A549 (cell line): ENCODE measurements at regions not wholly inside any gene's neighbourhood (a gene's known extent, or its start where the extent isn't known, plus 50 kb on each side); places are given as distances from the start of the nearest gene placed in this dataset.

Experiments used
- ATAC-seq, 2 experiments: fragments of 200-7000 bp in 1 of 2; fragments of >200 bp in 1 of 2; cut with Nextera tagmentation in 1 of 2; cut with Tn5 transposase in 1 of 2; 3 replicates each; pipeline versions ENCODE4 v1.8.0 to v1.9.1; 2018 to 2020; ENCODE audit warnings: mild to moderate bottlenecking in 1 of 2, moderate library complexity in 1 of 2
- CTCF ChIA-PET: fragments of 300-600 bp; sonication (Branson Sonifier 250); formaldehyde crosslinking; extraction: SDS; loops from one replicate; lab custom pipeline; 2021; ENCODE audit warnings: antibody characterized with exemption, inconsistent platforms; lab: Yijun Ruan, JAX
- POLR2A ChIA-PET: fragments of 350-600 bp; formaldehyde crosslinking; extraction: SDS; loops from one replicate; lab custom pipeline; 2021; ENCODE audit warnings: antibody characterized with exemption, inconsistent platforms; lab: Yijun Ruan, JAX
- DNase-seq, 2 experiments: peaks; one replicate each; pipeline versions ENCODE4 v3.0.0 to v3.0.0-alpha.2; 2011 to 2016; ENCODE audit warnings: low read depth in 1 of 2, low spot score in 1 of 2
- FAIRE-seq: peaks from 2 replicates; lab custom pipeline; 2011; peaks lifted over from hg19 to GRCh38; lab: Jason Lieb, UNC
- H3K27ac ChIP-seq, 2 experiments: fragments of >200 bp; sonication (Bioruptor Twin); formaldehyde crosslinking; 3 replicates each; pipeline ENCODE4 v1.5.1; 2016 to 2017
- H3K4me1 ChIP-seq: fragments of >200 bp; sonication (Bioruptor Twin); formaldehyde crosslinking; 3 replicates; pipeline ENCODE4 v1.6.1; 2016
- H3K4me2 ChIP-seq: fragments of >200 bp; sonication (Bioruptor Twin); formaldehyde crosslinking; 3 replicates; pipeline ENCODE4 v1.6.1; 2016
- H3K4me3 ChIP-seq: fragments of >200 bp; sonication (Bioruptor Twin); formaldehyde crosslinking; 3 replicates; pipeline ENCODE4 v1.5.1; 2016
- H3K9me3 ChIP-seq: fragments of >200 bp; sonication (Bioruptor Twin); formaldehyde crosslinking; 3 replicates; pipeline ENCODE4 v1.6.1; 2016
- CHD4 ChIP-seq: fragments of 200-600 bp; sonication (generic); IDR thresholded peaks from 2 replicates; pipeline ENCODE4 v1.6.1; 2016; ENCODE audit warnings: antibody characterized with exemption, mild to moderate bottlenecking, borderline replicate concordance
- ESRRA ChIP-seq: fragments of 150-350 bp; IDR thresholded peaks from 2 replicates; pipeline ENCODE4 v1.6.1; 2014; ENCODE audit warnings: mild to moderate bottlenecking, low read length, borderline replicate concordance
- FOXS1 ChIP-seq: fragments of 250-450 bp; sonication (Bioruptor Pico); IDR thresholded peaks from 2 replicates; pipeline ENCODE4 v1.5.0; 2020; ENCODE audit warnings: mild to moderate bottlenecking, moderate library complexity
- HEYL ChIP-seq: fragments of 250-450 bp; sonication (Bioruptor Pico); IDR thresholded peaks from 2 replicates; pipeline ENCODE4 v1.8.0; 2021; ENCODE audit warnings: mild to moderate bottlenecking, moderate library complexity
- HOXB13 ChIP-seq: fragments of 250-450 bp; sonication (Bioruptor Pico); IDR thresholded peaks from 2 replicates; pipeline ENCODE4 v1.5.0; 2020; ENCODE audit warnings: low read depth, mild to moderate bottlenecking, moderate library complexity
- JUNB ChIP-seq: fragments of >200 bp; sonication (Bioruptor Twin); formaldehyde crosslinking; IDR thresholded peaks from 2 replicates; pipeline ENCODE4 v1.6.1; 2016
- MAFK ChIP-seq: fragments of 450-650 bp; IDR thresholded peaks from 2 replicates; pipeline ENCODE4 v1.6.1; 2014; ENCODE audit not compliant: partially characterized antibody
- MYC ChIP-seq: IDR thresholded peaks from 2 replicates; pipeline ENCODE4 v1.6.1; 2012; ENCODE audit warnings: mild to moderate bottlenecking, inconsistent platforms, low read length, improper control_type of control experiment, borderline replicate concordance
- POLR2A ChIP-seq: IDR thresholded peaks from 2 replicates; pipeline ENCODE4 v1.6.1; 2012; ENCODE audit warnings: mild to moderate bottlenecking, low read length
- POLR2AphosphoS2 ChIP-seq: conservative IDR thresholded peaks from 2 replicates; pipeline ENCODE4 v1.6.1; 2012; ENCODE audit warnings: low read length, improper control_type of control experiment, inconsistent platforms
- RARB ChIP-seq: fragments of 250-450 bp; sonication (Bioruptor Pico); IDR thresholded peaks from 2 replicates; pipeline ENCODE4 v1.8.0; 2021; ENCODE audit warnings: mild to moderate bottlenecking, moderate library complexity
- RNF2 ChIP-seq: fragments of 200-600 bp; sonication (generic); IDR thresholded peaks from 2 replicates; pipeline ENCODE4 v1.6.1; 2016; ENCODE audit warnings: low read depth, mild to moderate bottlenecking, antibody characterized with exemption, moderate library complexity, borderline replicate concordance
- USF2 ChIP-seq: fragments of 450-650 bp; IDR thresholded peaks from 2 replicates; pipeline ENCODE4 v1.6.1; 2014; ENCODE audit warnings: antibody characterized with exemption
- ZNF302 ChIP-seq: fragments of 250-450 bp; sonication (Bioruptor Pico); IDR thresholded peaks from 2 replicates; pipeline ENCODE4 v1.9.0; 2021; ENCODE audit warnings: inconsistent platforms, mild to moderate bottlenecking, moderate library complexity
- WGBS: methylation state at CpG from one replicate; pipeline ENCODE4 v1.1.6; 2017; ENCODE audit errors: missing lambda C conversion rate; 5-methylcytosine and 5-hydroxymethylcytosine counted together
- TF ChIP-seq, protein P1 (sequence below): fragments of 150-350 bp; IDR thresholded peaks from 2 replicates; pipeline ENCODE4 v1.6.1; 2014; ENCODE audit warnings: low read depth, mild to moderate bottlenecking, low read length

- H3K4me1 ChIP-seq = no peaks in the 10 kb centered on the region
- FAIRE-seq = no peak
- TF ChIP-seq ZNF302 (CRISPR knock-in tag) = no peak
- H3K9me3 ChIP-seq = no peaks in the 10 kb centered on the region
- no peak overlapping the region for H3K4me2 ChIP-seq
- ChIA-PET POLR2A (no interaction called here), CTCF (interaction anchor here (1.9 kb wide), 1 partner anchor 12 kb away, joined by 6 read pairs; no protein-coding TSS in a partner anchor)
- no peak overlapping the region for H3K4me3 ChIP-seq
- H3K27ac ChIP-seq = no peak overlapping the region
- no peak for ATAC-seq
- no peak for DNase-seq
- WGBS = 23% methylated on average over 1 of the region's 1 CpG
Measured at GRCh38 chr5:158289967-158290366, 431.0 kb upstream of the CLINT1 start.

- Histone ChIP-seq H3K4me1 (no peaks in the 10 kb centered on the region), H3K9me3 (no peaks in the 10 kb centered on the region), H3K4me2 (no peak overlapping the region), H3K4me3 (no peak overlapping the region), H3K27ac (no peak overlapping the region)
- no peak for ATAC-seq
- WGBS = 13% methylated on average over 1 of the region's 1 CpG
- POLR2A ChIA-PET = no interaction called here
- FAIRE-seq = no peak
- no peak for TF ChIP-seq POLR2AphosphoS2
- TF ChIP-seq RNF2 = no peak
- no peak for TF ChIP-seq ZNF302 (CRISPR knock-in tag)
- no peak for DNase-seq
- CTCF ChIA-PET = interaction anchor here (0.6 to 1.9 kb wide), 2 partner anchors 11 to 113 kb away, joined by 3 to 6 read pairs; no protein-coding TSS in a partner anchor
Measured at GRCh38 chr5:158288272-158288657, 429.3 kb upstream of the CLINT1 start.

DNA sequence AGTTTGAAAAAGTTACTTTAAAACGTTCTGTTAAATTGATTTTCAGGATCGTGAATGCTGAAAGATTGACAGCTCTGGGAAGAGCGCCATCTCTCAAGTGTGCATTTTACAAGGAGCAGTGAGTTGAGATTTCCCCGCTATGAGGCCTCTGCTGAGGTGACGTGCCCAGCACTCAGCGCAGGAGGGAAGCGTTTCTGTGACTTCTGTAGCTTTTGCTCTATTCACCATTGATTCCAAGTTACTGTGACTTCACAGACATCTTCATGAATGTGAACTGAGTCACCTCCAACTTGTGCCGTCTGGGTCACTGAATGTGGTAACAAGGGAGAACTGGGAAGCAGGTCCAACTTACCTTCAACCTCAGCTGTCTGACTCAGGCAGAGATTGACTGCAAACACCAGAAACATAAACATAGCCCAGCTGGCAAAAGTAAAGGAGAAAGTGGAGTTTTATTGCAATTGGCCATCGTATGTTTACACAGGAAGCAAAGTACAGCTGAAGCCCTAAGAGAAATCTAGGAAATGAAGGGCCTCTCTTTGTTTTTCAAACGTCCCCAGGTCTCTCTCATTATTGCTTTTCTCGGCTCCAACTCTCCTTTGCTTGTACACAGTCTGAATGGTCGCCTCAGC, 428.8 kb upstream of the CLINT1 start:
- ChIA-PET CTCF (interaction anchor here (1.0 kb wide), 1 partner anchor 12 kb away, joined by 3 read pairs; no protein-coding TSS in a partner anchor), POLR2A (no interaction called here)
- ATAC-seq = no peak
- TF ChIP-seq HOXB13 (CRISPR knock-in tag) (no peak), ESRRA (no peak), FOXS1 (CRISPR knock-in tag) (no peak), CHD4 (no peak), POLR2AphosphoS2 (no peak), POLR2A (no peak), HEYL (no peak)
- TF ChIP-seq, protein P1, sequence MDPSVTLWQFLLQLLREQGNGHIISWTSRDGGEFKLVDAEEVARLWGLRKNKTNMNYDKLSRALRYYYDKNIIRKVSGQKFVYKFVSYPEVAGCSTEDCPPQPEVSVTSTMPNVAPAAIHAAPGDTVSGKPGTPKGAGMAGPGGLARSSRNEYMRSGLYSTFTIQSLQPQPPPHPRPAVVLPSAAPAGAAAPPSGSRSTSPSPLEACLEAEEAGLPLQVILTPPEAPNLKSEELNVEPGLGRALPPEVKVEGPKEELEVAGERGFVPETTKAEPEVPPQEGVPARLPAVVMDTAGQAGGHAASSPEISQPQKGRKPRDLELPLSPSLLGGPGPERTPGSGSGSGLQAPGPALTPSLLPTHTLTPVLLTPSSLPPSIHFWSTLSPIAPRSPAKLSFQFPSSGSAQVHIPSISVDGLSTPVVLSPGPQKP = no peak
- DNase-seq = peak in 1 of 2 experiments; percentile 5
- H3K4me2 ChIP-seq = no peak overlapping the region
- FAIRE-seq = no peak
- no peaks in the 10 kb centered on the region for H3K9me3 ChIP-seq
- H3K4me3 ChIP-seq = no peak overlapping the region
- no peaks in the 10 kb centered on the region for H3K4me1 ChIP-seq
- 17% methylated on average over 12 of the region's 12 CpGs for WGBS
- no peak overlapping the region for H3K27ac ChIP-seq

DNA sequence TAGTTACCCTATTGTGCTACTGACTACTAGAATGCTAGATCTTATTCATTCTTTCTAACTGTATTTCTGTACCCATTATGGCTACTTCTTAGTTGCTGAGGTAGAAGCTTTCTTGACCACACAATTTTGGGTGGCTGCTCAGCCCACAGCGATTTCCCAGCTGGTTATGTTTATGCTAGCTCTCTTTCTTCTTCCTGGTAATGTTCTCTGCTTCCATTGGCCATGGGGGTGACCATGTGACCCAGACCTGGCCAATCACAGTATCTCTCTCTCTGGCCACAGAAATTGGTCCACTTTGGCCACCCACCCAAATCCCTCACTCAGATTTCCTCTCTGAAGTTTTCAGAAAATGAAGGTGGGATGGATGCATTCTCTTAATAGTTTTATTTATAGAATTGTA, 427.9 kb upstream of the CLINT1 start:
- Histone ChIP-seq H3K9me3 (no peaks in the 10 kb centered on the region), H3K4me1 (no peaks in the 10 kb centered on the region), H3K27ac (no peak overlapping the region), H3K4me2 (no peak overlapping the region), H3K4me3 (no peak overlapping the region)
- FAIRE-seq (no peak), DNase-seq (peak; percentile 3 to 5), ATAC-seq (peak in 1 of 2 experiments; percentile 57; a peak in 3 of 6 replicates)
- CTCF ChIA-PET = interaction anchor here (1.0 kb wide), 1 partner anchor 13 kb away, joined by 3 read pairs; no protein-coding TSS in a partner anchor
- 13% methylated on average over 1 of the region's 1 CpG for WGBS
- POLR2A ChIA-PET = no interaction called here
- TF ChIP-seq USF2 (0 out of 2 replicates have a peak, but pooled peaks have one; percentile 21), MAFK (no peak)

- TF ChIP-seq JUNB (no peak), MYC (no peak), RARB (no peak)
- FAIRE-seq = no peak
- POLR2A ChIA-PET = no interaction called here
- H3K9me3 ChIP-seq = no peaks in the 10 kb centered on the region
- H3K27ac ChIP-seq = no peak overlapping the region
- H3K4me3 ChIP-seq = no peak overlapping the region
- CTCF ChIA-PET = no interaction called here
- no peak for ATAC-seq
- 30% methylated on average over 6 of the region's 6 CpGs for WGBS
- no peaks in the 10 kb centered on the region for H3K4me1 ChIP-seq
- DNase-seq = no peak
- H3K4me2 ChIP-seq = no peak overlapping the region
Measured at GRCh38 chr5:158285698-158286097, 426.8 kb upstream of the CLINT1 start.
